ENCODE measurements at regions not wholly inside any gene's neighbourhood (a gene's known extent, or its start where the extent isn't known, plus 50 kb on each side); places are given as distances from the start of the nearest gene placed in this dataset.

DNA sequence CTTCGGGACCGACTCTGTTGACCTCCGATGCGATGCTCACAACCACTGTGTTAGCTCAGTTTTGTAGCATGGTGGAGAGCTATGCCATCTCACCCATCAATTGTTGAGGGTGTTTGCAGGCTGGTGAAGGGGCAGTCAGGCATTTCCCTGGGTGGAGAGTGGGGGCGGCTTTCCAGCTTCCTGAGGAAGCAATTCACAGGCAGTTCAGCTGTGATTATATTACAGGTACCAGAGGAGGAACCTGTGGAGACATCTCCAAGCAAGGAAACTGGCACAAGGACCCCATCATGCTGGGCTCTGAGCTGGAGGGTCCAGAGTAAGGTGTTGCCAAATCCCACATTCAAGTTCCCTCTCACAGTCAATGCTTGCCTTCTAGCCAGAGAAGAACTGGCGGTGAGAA is 166.0 kb upstream of the ZNF536 start:
- H3K4me1 ChIP-seq (ENCODE audit: insufficient read depth, low read length, severe bottlenecking) = no peaks in the 10 kb centered on the region
- H2AFZ ChIP-seq (ENCODE audit: low read length) = no peak overlapping the region
- H3K9ac ChIP-seq (ENCODE audit: low read length) = no peak overlapping the region
- H3K9me3 ChIP-seq (ENCODE audit: low read length) = no peaks in the 10 kb centered on the region
- H3K4me3 ChIP-seq (ENCODE audit: low read depth, low read length, poor library complexity, severe bottlenecking) = no peak overlapping the region
- H3K4me2 ChIP-seq (ENCODE audit: low read length) = no peak overlapping the region
- no peaks in the 10 kb centered on the region for H3K27me3 ChIP-seq (ENCODE audit: insufficient read depth, low read length)
- no peaks in the 10 kb centered on the region for H3K36me3 ChIP-seq (ENCODE audit: insufficient read depth, low read length)
- TF ChIP-seq EZH2 (IDR thresholded peaks at IDR 0.05; ENCODE audit: borderline replicate concordance, low read length) = no peak
- TF ChIP-seq, protein P1, sequence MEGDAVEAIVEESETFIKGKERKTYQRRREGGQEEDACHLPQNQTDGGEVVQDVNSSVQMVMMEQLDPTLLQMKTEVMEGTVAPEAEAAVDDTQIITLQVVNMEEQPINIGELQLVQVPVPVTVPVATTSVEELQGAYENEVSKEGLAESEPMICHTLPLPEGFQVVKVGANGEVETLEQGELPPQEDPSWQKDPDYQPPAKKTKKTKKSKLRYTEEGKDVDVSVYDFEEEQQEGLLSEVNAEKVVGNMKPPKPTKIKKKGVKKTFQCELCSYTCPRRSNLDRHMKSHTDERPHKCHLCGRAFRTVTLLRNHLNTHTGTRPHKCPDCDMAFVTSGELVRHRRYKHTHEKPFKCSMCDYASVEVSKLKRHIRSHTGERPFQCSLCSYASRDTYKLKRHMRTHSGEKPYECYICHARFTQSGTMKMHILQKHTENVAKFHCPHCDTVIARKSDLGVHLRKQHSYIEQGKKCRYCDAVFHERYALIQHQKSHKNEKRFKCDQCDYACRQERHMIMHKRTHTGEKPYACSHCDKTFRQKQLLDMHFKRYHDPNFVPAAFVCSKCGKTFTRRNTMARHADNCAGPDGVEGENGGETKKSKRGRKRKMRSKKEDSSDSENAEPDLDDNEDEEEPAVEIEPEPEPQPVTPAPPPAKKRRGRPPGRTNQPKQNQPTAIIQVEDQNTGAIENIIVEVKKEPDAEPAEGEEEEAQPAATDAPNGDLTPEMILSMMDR (IDR thresholded peaks at IDR 0.05; ENCODE audit: low read length) = no peak
- no peaks in the 10 kb centered on the region for H3F3A ChIP-seq (ENCODE audit: insufficient read depth, low read length)
- no peaks in the 10 kb centered on the region for H3K9me2 ChIP-seq (ENCODE audit: low read depth, low read length)
- no peak overlapping the region for H3K27ac ChIP-seq (ENCODE audit: low read depth, low read length, poor library complexity, severe bottlenecking)
- H3K79me2 ChIP-seq (ENCODE audit: insufficient read depth, low read length) = no peaks in the 10 kb centered on the region
- H4K20me1 ChIP-seq (ENCODE audit: insufficient read depth, low read length) = no peaks in the 10 kb centered on the region

DNA sequence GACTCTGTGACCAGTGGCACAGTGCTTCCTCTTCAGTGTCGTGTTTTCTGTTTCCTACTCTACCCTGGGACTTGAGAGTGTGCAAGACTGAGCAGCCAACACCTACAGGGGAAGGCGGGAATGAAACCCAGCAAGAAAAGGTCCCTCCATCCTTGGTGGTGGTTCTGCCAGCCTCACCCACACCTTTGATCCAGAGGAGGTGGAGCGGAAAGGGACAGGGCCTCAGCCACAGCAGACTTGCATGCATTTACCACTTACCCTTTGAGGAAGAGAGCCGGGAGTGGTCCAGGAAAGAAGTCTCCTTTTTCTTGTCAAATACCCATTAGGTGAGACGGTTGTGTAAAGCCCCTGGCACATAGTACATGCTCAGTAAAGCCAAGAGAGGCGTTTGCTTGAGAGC is 164.8 kb upstream of the ZNF536 start:
- no peak overlapping the region for H3K4me2 ChIP-seq (ENCODE audit: low read length)
- H3K4me3 ChIP-seq (ENCODE audit: low read depth, low read length, poor library complexity, severe bottlenecking) = no peak overlapping the region
- no peaks in the 10 kb centered on the region for H4K20me1 ChIP-seq (ENCODE audit: insufficient read depth, low read length)
- H3K79me2 ChIP-seq (ENCODE audit: insufficient read depth, low read length) = no peaks in the 10 kb centered on the region
- no peaks in the 10 kb centered on the region for H3K36me3 ChIP-seq (ENCODE audit: insufficient read depth, low read length)
- no peaks in the 10 kb centered on the region for H3K9me2 ChIP-seq (ENCODE audit: low read depth, low read length)
- no peaks in the 10 kb centered on the region for H3K9me3 ChIP-seq (ENCODE audit: low read length)
- H3K4me1 ChIP-seq (ENCODE audit: insufficient read depth, low read length, severe bottlenecking) = no peaks in the 10 kb centered on the region
- H3K27ac ChIP-seq (ENCODE audit: low read depth, low read length, poor library complexity, severe bottlenecking) = no peak overlapping the region
- H3K9ac ChIP-seq (ENCODE audit: low read length) = no peak overlapping the region
- H3K27me3 ChIP-seq (ENCODE audit: insufficient read depth, low read length) = no peaks in the 10 kb centered on the region
- H3F3A ChIP-seq (ENCODE audit: insufficient read depth, low read length) = no peaks in the 10 kb centered on the region
- TF ChIP-seq, protein P1 (IDR thresholded peaks at IDR 0.05; ENCODE audit: low read length) = no peak
- TF ChIP-seq EZH2 (IDR thresholded peaks at IDR 0.05; ENCODE audit: borderline replicate concordance, low read length) = no peak
- H2AFZ ChIP-seq (ENCODE audit: low read length) = no peak overlapping the region

GRCh38 chr19:30208436-30209060 is 163.6 kb upstream of the ZNF536 start:
- Histone ChIP-seq H3K9me3 (ENCODE audit: low read length) (no peaks in the 10 kb centered on the region), H3K27ac (ENCODE audit: low read depth, low read length, poor library complexity, severe bottlenecking) (no peak overlapping the region), H3K4me3 (ENCODE audit: low read depth, low read length, poor library complexity, severe bottlenecking) (no peak overlapping the region), H3K9ac (ENCODE audit: low read length) (no peak overlapping the region), H3K9me2 (ENCODE audit: low read depth, low read length) (no peaks in the 10 kb centered on the region), H4K20me1 (ENCODE audit: insufficient read depth, low read length) (no peaks in the 10 kb centered on the region), H3K79me2 (ENCODE audit: insufficient read depth, low read length) (no peaks in the 10 kb centered on the region), H2AFZ (ENCODE audit: low read length) (no peak overlapping the region), H3F3A (ENCODE audit: insufficient read depth, low read length) (no peaks in the 10 kb centered on the region), H3K36me3 (ENCODE audit: insufficient read depth, low read length) (no peaks in the 10 kb centered on the region), H3K4me1 (ENCODE audit: insufficient read depth, low read length, severe bottlenecking) (no peaks in the 10 kb centered on the region), H3K27me3 (ENCODE audit: insufficient read depth, low read length) (no peaks in the 10 kb centered on the region), H3K4me2 (ENCODE audit: low read length) (no peak overlapping the region)
- TF ChIP-seq, protein P1 (IDR thresholded peaks at IDR 0.05; ENCODE audit: low read length) = no peak
